ENCODE measurements at regions not wholly inside any gene's neighbourhood (a gene's known extent, or its start where the extent isn't known, plus 50 kb on each side); places are given as distances from the start of the nearest gene placed in this dataset.

- TF ChIP-seq POLR2AphosphoS5 (IDR thresholded peaks at IDR 0.05; ENCODE audit: low read depth, low read length) (no peak), TAF1 (IDR thresholded peaks at IDR 0.05; ENCODE audit: borderline replicate concordance, insufficient read depth, low read length) (no peak), REST (IDR thresholded peaks at IDR 0.05; ENCODE audit: insufficient read depth in 1 of 2, low read depth in 2 of 2, low read length in 2 of 2) (no peak), SIN3A (IDR thresholded peaks at IDR 0.05; ENCODE audit: borderline replicate concordance, insufficient read depth, low read length) (no peak), FOXP2 (optimal IDR thresholded peaks at IDR 0.05; ENCODE audit: borderline replicate concordance, extremely low read depth, extremely low read length, insufficient read depth) (no peak)
Observed at GRCh38 chr11:45339729-45340519, 53.8 kb upstream of the SYT13 start.

- TF ChIP-seq FOXP2 (optimal IDR thresholded peaks at IDR 0.05; ENCODE audit: borderline replicate concordance, extremely low read depth, extremely low read length, insufficient read depth) (no peak), SIN3A (IDR thresholded peaks at IDR 0.05; ENCODE audit: borderline replicate concordance, insufficient read depth, low read length) (no peak)
Observed at GRCh38 chr11:45337583-45338360, 51.6 kb upstream of the SYT13 start.

GRCh38 chr11:45336136-45336535, 50.0 kb upstream of the SYT13 start:
- TF ChIP-seq TAF1 (IDR thresholded peaks at IDR 0.05; ENCODE audit: borderline replicate concordance, insufficient read depth, low read length): no peak
- TF ChIP-seq REST (IDR thresholded peaks at IDR 0.05; ENCODE audit: insufficient read depth in 1 of 2, low read depth in 2 of 2, low read length in 2 of 2): no peak
- no peak for TF ChIP-seq FOXP2 (optimal IDR thresholded peaks at IDR 0.05; ENCODE audit: borderline replicate concordance, extremely low read depth, extremely low read length, insufficient read depth)
- no peak for TF ChIP-seq SIN3A (IDR thresholded peaks at IDR 0.05; ENCODE audit: borderline replicate concordance, insufficient read depth, low read length)
- TF ChIP-seq POLR2AphosphoS5 (IDR thresholded peaks at IDR 0.05; ENCODE audit: low read depth, low read length): no peak
